Neural crest cell (in vitro differentiated cells): ENCODE measurements at regions not wholly inside any gene's neighbourhood (a gene's known extent, or its start where the extent isn't known, plus 50 kb on each side); places are given as distances from the start of the nearest gene placed in this dataset.

Experiments used
- DNase-seq: peaks from one replicate; pipeline ENCODE4 v3.0.0; 2021; ENCODE audit warnings: low read depth, mixed read lengths, low spot score
- H3K27ac Mint-ChIP-seq: one replicate; pipeline ENCODE4 v1.8.0; 2021; ENCODE audit warnings: mild to moderate bottlenecking, mixed read lengths; ENCODE audit not compliant: unreplicated experiment
- H3K27me3 Mint-ChIP-seq: 2 replicates; pipeline ENCODE4 v1.8.0; 2021; ENCODE audit warnings: low read depth, mild to moderate bottlenecking, mixed read lengths
- H3K36me3 Mint-ChIP-seq: 2 replicates; pipeline ENCODE4 v1.8.0; 2021; ENCODE audit warnings: low read depth, mild to moderate bottlenecking, mixed read lengths
- H3K4me1 Mint-ChIP-seq: 2 replicates; pipeline ENCODE4 v1.8.0; 2021; ENCODE audit warnings: mixed read lengths
- H3K4me3 Mint-ChIP-seq: one replicate; pipeline ENCODE4 v1.8.0; 2021; ENCODE audit warnings: mild to moderate bottlenecking, mixed read lengths
- H3K9me3 Mint-ChIP-seq: 2 replicates; pipeline ENCODE4 v1.8.0; 2021; ENCODE audit warnings: mixed read lengths
- TF ChIP-seq, protein P1 (sequence below): fragments of 200-600 bp; sonication (generic); conservative IDR thresholded peaks from 2 replicates; pipeline ENCODE4 v1.5.0; 2021; ENCODE audit warnings: antibody characterized with exemption, mild to moderate bottlenecking

DNA sequence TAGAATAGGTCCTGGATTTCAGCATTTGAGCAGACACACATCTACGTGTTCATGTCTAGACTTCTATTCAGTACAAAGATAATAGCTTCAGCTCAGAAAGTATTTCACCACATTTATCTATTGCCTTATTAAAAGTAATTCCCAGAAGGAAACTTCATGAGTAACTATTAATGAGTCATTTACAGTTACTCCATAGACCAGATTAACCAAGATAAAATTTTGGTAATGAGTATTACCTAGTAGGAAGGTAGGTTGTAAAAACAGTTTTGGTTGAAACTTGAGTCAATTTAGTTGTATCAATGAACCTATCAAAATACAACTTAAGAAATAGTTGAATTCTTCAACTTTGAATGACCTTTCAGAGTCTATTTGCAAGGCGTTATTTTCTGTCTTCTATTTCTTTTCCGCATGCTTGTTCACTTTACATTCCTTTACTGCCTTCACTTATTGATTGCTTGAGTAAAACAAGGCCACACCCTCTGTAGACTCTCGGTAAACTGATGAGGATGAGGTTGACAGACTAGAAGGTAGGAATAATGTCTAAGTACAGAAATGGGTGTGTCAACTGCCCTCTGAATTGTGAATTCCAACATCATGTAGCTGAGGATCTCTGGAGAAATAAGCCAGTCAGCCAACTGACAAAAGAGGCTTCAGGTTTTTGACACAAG, 1165.6 kb upstream of the ZEB2 start:
- Mint-ChIP-seq H3K27ac (no peak overlapping the region), H3K9me3 (peaks cover 7% of the 10 kb centered on the region), H3K4me3 (no peak overlapping the region), H3K4me1 (peaks cover 9% of the 10 kb centered on the region), H3K36me3 (no peaks in the 10 kb centered on the region), H3K27me3 (no peaks in the 10 kb centered on the region)
- TF ChIP-seq, protein P1, sequence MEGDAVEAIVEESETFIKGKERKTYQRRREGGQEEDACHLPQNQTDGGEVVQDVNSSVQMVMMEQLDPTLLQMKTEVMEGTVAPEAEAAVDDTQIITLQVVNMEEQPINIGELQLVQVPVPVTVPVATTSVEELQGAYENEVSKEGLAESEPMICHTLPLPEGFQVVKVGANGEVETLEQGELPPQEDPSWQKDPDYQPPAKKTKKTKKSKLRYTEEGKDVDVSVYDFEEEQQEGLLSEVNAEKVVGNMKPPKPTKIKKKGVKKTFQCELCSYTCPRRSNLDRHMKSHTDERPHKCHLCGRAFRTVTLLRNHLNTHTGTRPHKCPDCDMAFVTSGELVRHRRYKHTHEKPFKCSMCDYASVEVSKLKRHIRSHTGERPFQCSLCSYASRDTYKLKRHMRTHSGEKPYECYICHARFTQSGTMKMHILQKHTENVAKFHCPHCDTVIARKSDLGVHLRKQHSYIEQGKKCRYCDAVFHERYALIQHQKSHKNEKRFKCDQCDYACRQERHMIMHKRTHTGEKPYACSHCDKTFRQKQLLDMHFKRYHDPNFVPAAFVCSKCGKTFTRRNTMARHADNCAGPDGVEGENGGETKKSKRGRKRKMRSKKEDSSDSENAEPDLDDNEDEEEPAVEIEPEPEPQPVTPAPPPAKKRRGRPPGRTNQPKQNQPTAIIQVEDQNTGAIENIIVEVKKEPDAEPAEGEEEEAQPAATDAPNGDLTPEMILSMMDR: no peak
- no peak for DNase-seq

DNA sequence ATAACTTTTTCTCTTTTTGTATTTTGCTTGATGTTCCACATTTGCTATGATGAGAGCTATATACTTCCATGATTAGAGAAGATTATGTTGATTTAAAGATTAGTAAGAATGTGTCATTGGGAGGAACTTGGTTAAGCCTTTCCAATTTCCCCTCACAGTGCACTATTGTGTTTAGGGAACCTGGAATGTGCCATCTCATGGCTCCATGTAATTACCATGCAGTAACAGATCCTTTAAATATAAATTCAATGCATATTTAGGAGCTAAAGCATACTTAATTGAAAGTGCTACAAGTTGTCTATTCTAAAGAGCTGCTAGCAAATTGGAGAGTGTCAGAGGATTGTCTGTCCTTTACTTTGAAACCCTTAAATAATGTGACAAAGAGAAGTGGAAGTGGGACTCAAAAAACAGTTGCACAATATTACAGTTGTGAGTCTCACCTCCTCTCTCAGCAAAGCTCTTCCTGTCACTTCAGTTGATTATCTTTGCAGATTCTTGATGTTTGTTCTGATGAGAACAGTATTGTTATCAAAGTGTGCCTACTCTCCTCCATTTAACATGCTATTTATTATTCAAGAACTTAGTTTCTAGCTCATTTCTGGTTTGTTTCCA, 1162.7 kb upstream of the ZEB2 start:
- H3K4me3 Mint-ChIP-seq: no peak overlapping the region

DNA sequence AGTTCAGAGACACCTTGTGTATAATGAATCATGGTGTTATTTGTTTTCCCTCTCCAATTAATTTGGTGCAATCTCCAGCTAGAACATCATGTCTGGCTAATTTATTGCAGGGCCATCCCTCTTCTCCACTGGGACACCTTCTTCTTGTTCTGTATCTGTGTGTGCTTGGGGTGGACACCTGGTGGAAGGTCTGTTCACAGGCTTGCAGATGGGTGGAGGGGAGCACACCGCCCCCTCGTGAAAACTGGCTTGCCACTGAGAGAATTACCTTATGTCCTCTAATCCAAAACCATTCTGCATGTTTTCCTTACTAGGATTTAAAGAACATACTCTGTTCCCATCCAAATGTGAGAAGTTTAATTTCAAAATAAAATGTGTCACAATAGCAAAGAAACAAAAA, 1160.4 kb upstream of the ZEB2 start:
- Mint-ChIP-seq H3K27me3 (no peaks in the 10 kb centered on the region), H3K4me1 (peaks cover 9% of the 10 kb centered on the region), H3K4me3 (no peak overlapping the region), H3K36me3 (peaks cover 3% of the 10 kb centered on the region), H3K27ac (no peak overlapping the region), H3K9me3 (peaks cover 12% of the 10 kb centered on the region)
- no peak for DNase-seq
- TF ChIP-seq, protein P1: no peak

More for the DNA sequence above, 1162.7 kb upstream of the ZEB2 start:
- DNase-seq: no peak
- H3K36me3 Mint-ChIP-seq: no peaks in the 10 kb centered on the region
- TF ChIP-seq, protein P1: no peak
- peaks cover 9% of the 10 kb centered on the region for H3K4me1 Mint-ChIP-seq
- H3K9me3 Mint-ChIP-seq: peaks cover 10% of the 10 kb centered on the region
- H3K27me3 Mint-ChIP-seq: no peaks in the 10 kb centered on the region
- H3K27ac Mint-ChIP-seq: no peak overlapping the region

DNA sequence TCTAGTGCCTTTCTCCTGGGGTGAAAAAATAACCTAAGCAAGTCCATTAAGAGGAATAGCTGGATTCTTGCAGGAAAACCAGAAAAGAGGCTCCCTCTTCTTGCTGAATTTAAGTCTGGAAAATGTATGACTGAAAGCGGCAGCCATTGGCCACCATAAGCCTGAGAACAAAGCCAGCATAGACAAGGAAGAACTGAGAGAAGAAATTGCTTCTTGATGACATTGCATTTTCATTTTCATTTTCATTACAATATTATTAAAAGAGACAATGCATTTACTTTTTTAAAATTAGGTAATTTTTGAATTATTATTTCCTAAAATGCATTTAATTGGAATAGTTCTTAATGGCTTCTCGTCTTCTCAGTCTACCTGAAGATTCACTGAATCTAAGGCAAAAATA, 1157.5 kb upstream of the ZEB2 start:
- Mint-ChIP-seq H3K4me1 (no peaks in the 10 kb centered on the region), H3K27ac (no peak overlapping the region), H3K4me3 (no peak overlapping the region), H3K9me3 (peaks cover 15% of the 10 kb centered on the region), H3K27me3 (no peaks in the 10 kb centered on the region), H3K36me3 (peaks cover 3% of the 10 kb centered on the region)
- TF ChIP-seq, protein P1: no peak
- no peak for DNase-seq

DNA sequence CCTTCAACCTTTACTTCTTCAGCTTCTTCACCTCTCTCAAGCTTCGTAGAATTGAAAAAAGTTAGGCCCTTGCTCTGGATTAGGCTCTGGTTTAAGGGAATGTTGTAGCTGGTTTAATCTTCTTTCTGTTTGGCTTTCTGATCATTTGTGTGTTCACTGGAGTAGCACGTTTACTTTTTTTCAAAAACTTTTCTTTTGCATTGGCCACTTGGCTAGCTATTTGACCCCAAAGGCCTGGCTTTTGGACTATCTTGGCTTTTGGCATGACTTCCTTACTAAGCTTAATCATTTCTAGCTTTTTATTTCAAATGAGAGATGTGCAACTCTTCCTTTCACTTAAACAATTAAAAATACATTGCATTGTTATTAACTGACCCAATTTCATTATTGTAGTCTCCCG, 1154.8 kb upstream of the ZEB2 start:
- TF ChIP-seq, protein P1: no peak
- Mint-ChIP-seq H3K27me3 (no peaks in the 10 kb centered on the region), H3K4me1 (no peaks in the 10 kb centered on the region), H3K27ac (no peak overlapping the region), H3K9me3 (peaks cover 11% of the 10 kb centered on the region), H3K4me3 (no peak overlapping the region), H3K36me3 (peaks cover 3% of the 10 kb centered on the region)
- no peak for DNase-seq
